Common myeloid progenitor, CD34-positive (primary cell): ENCODE measurements at regions not wholly inside any gene's neighbourhood (a gene's known extent, or its start where the extent isn't known, plus 50 kb on each side); places are given as distances from the start of the nearest gene placed in this dataset.

Experiments used
- CTCF ChIA-PET: fragments of 350-600 bp; sonication (Branson Sonifier 250); formaldehyde crosslinking; loops from one replicate; lab custom pipeline; 2021; ENCODE audit warnings: antibody characterized with exemption; lab: Charles Lee
- POLR2A ChIA-PET: fragments of 350-600 bp; sonication (Branson Sonifier 250); formaldehyde crosslinking; loops from one replicate; lab custom pipeline; 2021; ENCODE audit warnings: antibody characterized with exemption; lab: Charles Lee
- DNase-seq, 3 donors: peaks; one replicate each; pipeline versions ENCODE4 v3.0.0 to v3.0.0-alpha.2; 2013
- H3K27ac ChIP-seq, 2 experiments: 1 replicate in 1 of 2; 2 replicates in 1 of 2; pipeline ENCODE4 v1.7.0; 2013; ENCODE audit warnings: inconsistent platforms in 2 of 2, low read length in 2 of 2, mild to moderate bottlenecking in 2 of 2, low read depth in 1 of 2, moderate library complexity in 1 of 2; ENCODE audit not compliant: severe bottlenecking in 2 of 2, insufficient read depth in 1 of 2, poor library complexity in 1 of 2
- H3K27me3 ChIP-seq, 5 experiments: replicated peaks in 2 of 5; 1 replicate in 3 of 5; 2 replicates in 2 of 5; pipeline versions ENCODE4 v1.6.1 to v1.7.0; 2013; ENCODE audit warnings: low read length in 4 of 5, mild to moderate bottlenecking in 2 of 5, moderate library complexity in 2 of 5, inconsistent platforms in 1 of 5; ENCODE audit not compliant: insufficient read depth in 5 of 5, control insufficient read depth in 4 of 5
- H3K36me3 ChIP-seq, 4 experiments: 1 replicate in 2 of 4; 2 replicates in 2 of 4; pipeline versions ENCODE4 v1.6.1 to v1.7.0; 2013; ENCODE audit warnings: low read length in 3 of 4, control low read depth in 1 of 4, mild to moderate bottlenecking in 1 of 4; ENCODE audit not compliant: control insufficient read depth in 4 of 4, insufficient read depth in 4 of 4
- H3K4me1 ChIP-seq, 4 experiments: 1 replicate in 3 of 4; 2 replicates in 1 of 4; pipeline versions ENCODE4 v1.6.1 to v1.7.1; 2013; ENCODE audit warnings: low read length in 3 of 4, mild to moderate bottlenecking in 3 of 4, control low read depth in 1 of 4, inconsistent platforms in 1 of 4, moderate library complexity in 1 of 4; ENCODE audit not compliant: control insufficient read depth in 4 of 4, insufficient read depth in 4 of 4; ENCODE audit errors: control extremely low read depth in 1 of 4
- H3K4me3 ChIP-seq, 7 experiments: 1 replicate in 4 of 7; 2 replicates in 3 of 7; pipeline versions ENCODE4 v1.5.1 to v1.7.0; 2013; ENCODE audit warnings: mild to moderate bottlenecking in 7 of 7, low read length in 6 of 7, moderate library complexity in 6 of 7, inconsistent platforms in 2 of 7, low read depth in 2 of 7, control low read depth in 1 of 7; ENCODE audit not compliant: insufficient read depth in 4 of 7, control insufficient read depth in 1 of 7; ENCODE audit errors: extremely low read depth in 1 of 7
- H3K9me3 ChIP-seq, 5 experiments: 1 replicate in 4 of 5; 2 replicates in 1 of 5; pipeline versions ENCODE4 v1.6.1 to v1.7.1; 2013; ENCODE audit warnings: low read length in 4 of 5, mild to moderate bottlenecking in 2 of 5, inconsistent platforms in 1 of 5, low read depth in 1 of 5, moderate library complexity in 1 of 5; ENCODE audit not compliant: control insufficient read depth in 4 of 5, insufficient read depth in 2 of 5; ENCODE audit errors: control extremely low read depth in 1 of 5
- WGBS: methylation state at CpG from one replicate; pipeline ENCODE4 v1.1.5; 2013; ENCODE audit not compliant: insufficient coverage; 5-methylcytosine and 5-hydroxymethylcytosine counted together

- Histone ChIP-seq H3K4me3 (no peak overlapping the region), H3K4me1 (no peaks in the 10 kb centered on the region), H3K27me3 (peaks cover 0 to 5% (median 2%) of the 10 kb centered on the region in 5 experiments), H3K9me3 (peaks cover 0 to 20% (median 0%) of the 10 kb centered on the region in 5 experiments), H3K36me3 (no peaks in the 10 kb centered on the region), H3K27ac (no peak overlapping the region)
- DNase-seq, result no peak
- ChIA-PET CTCF (no interaction called here), POLR2A (no interaction called here)
- WGBS, result 90% methylated on average over 24 of the region's 29 CpGs
These were observed 208.9 kb upstream of the C1orf174 start for GRCh38 chr1:4108758-4109627.

GRCh38 chr1:4109628-4109940 is 209.5 kb upstream of the C1orf174 start:
- H3K4me3 ChIP-seq, result no peak overlapping the region
- no peak overlapping the region for H3K27ac ChIP-seq
- no peaks in the 10 kb centered on the region for H3K36me3 ChIP-seq
- ChIA-PET CTCF (no interaction called here), POLR2A (no interaction called here)
- no peaks in the 10 kb centered on the region for H3K4me1 ChIP-seq
- WGBS, result 95% methylated on average over 10 of the region's 10 CpGs
- no peak for DNase-seq
- peaks cover 0 to 5% (median 2%) of the 10 kb centered on the region in 5 experiments for H3K27me3 ChIP-seq
- H3K9me3 ChIP-seq, result peaks cover 0 to 21% (median 0%) of the 10 kb centered on the region in 5 experiments

GRCh38 chr1:4110888-4111287 is 210.8 kb upstream of the C1orf174 start:
- no peaks in the 10 kb centered on the region for H3K4me1 ChIP-seq
- no peak overlapping the region for H3K27ac ChIP-seq
- no peak overlapping the region for H3K4me3 ChIP-seq
- no peaks in the 10 kb centered on the region for H3K36me3 ChIP-seq
- WGBS, result 84% methylated on average over 8 of the region's 8 CpGs
- no peak for DNase-seq
- POLR2A ChIA-PET, result no interaction called here
- CTCF ChIA-PET, result no interaction called here
- peaks cover 0 to 5% (median 2%) of the 10 kb centered on the region in 5 experiments for H3K27me3 ChIP-seq
- peaks cover 0 to 26% (median 0%) of the 10 kb centered on the region in 5 experiments for H3K9me3 ChIP-seq

- DNase-seq, result no peak
- 100% methylated on average over 2 of the region's 2 CpGs for WGBS
- H3K36me3 ChIP-seq, result no peaks in the 10 kb centered on the region
- ChIA-PET CTCF (no interaction called here), POLR2A (no interaction called here)
- peaks cover 0 to 7% (median 0%) of the 10 kb centered on the region in 5 experiments for H3K27me3 ChIP-seq
- peaks cover 0 to 26% (median 0%) of the 10 kb centered on the region in 5 experiments for H3K9me3 ChIP-seq
- H3K4me1 ChIP-seq, result no peaks in the 10 kb centered on the region
- H3K4me3 ChIP-seq, result no peak overlapping the region
- H3K27ac ChIP-seq, result no peak overlapping the region
These were observed 213.8 kb upstream of the C1orf174 start for GRCh38 chr1:4113897-4114296.

- Histone ChIP-seq H3K4me3 (no peak overlapping the region), H3K9me3 (peaks cover 0 to 26% (median 0%) of the 10 kb centered on the region in 5 experiments), H3K27ac (no peak overlapping the region), H3K27me3 (peaks cover 0 to 10% (median 2%) of the 10 kb centered on the region in 5 experiments), H3K4me1 (no peaks in the 10 kb centered on the region), H3K36me3 (no peaks in the 10 kb centered on the region)
- CTCF ChIA-PET, result no interaction called here
- POLR2A ChIA-PET, result no interaction called here
- WGBS, result 93% methylated on average over 15 of the region's 18 CpGs
- no peak for DNase-seq
These were observed 215.3 kb upstream of the C1orf174 start for GRCh38 chr1:4115191-4115900.

GRCh38 chr1:4117196-4117595 is 217.1 kb upstream of the C1orf174 start:
- peaks cover 0 to 20% (median 0%) of the 10 kb centered on the region in 5 experiments for H3K27me3 ChIP-seq
- peaks cover 0 to 24% (median 0%) of the 10 kb centered on the region in 5 experiments for H3K9me3 ChIP-seq
- no peak for DNase-seq
- H3K36me3 ChIP-seq, result no peaks in the 10 kb centered on the region
- POLR2A ChIA-PET, result no interaction called here
- WGBS, result 94% methylated on average over 9 of the region's 9 CpGs
- H3K4me3 ChIP-seq, result no peak overlapping the region
- CTCF ChIA-PET, result no interaction called here
- H3K27ac ChIP-seq, result no peak overlapping the region
- no peaks in the 10 kb centered on the region for H3K4me1 ChIP-seq
